Breast epithelium (tissue), 4 donors: ENCODE measurements at regions not wholly inside any gene's neighbourhood (a gene's known extent, or its start where the extent isn't known, plus 50 kb on each side); places are given as distances from the start of the nearest gene placed in this dataset.
A peak's percentile ranks its signal among the peaks of the same experiment; 100 is the strongest.

Source experiments
- DNase-seq, 2 donors: peaks; one replicate each; pipeline ENCODE4 v3.0.0-alpha.2; 2019; ENCODE audit warnings: low spot score in 2 of 2
- H3K27ac ChIP-seq, 2 donors: fragments of 200-600 bp; sonication (generic) in 1 of 2; one replicate each; pipeline ENCODE4 v1.5.1; 2016 to 2019; ENCODE audit warnings: mild to moderate bottlenecking in 1 of 2
- H3K27me3 ChIP-seq, 2 donors: fragments of 200-600 bp; sonication (generic) in 1 of 2; one replicate each; pipeline versions ENCODE4 v1.5.1 to v1.6.0; 2017 to 2019; ENCODE audit warnings: control low read depth in 1 of 2, mild to moderate bottlenecking in 1 of 2
- H3K36me3 ChIP-seq: fragments of 200-600 bp; one replicate; pipeline ENCODE4 v1.5.1; 2019
- H3K4me1 ChIP-seq, 2 donors: fragments of 200-600 bp; sonication (generic); one replicate each; pipeline ENCODE4 v1.5.1; 2016 to 2019; ENCODE audit warnings: control low read depth in 1 of 2
- H3K4me3 ChIP-seq, 3 donors: fragments of 200-600 bp; sonication (generic); 1 replicate in 2 of 3; 2 replicates in 1 of 3; pipeline ENCODE4 v1.5.1; 2016 to 2019; ENCODE audit warnings: mild to moderate bottlenecking in 3 of 3, moderate library complexity in 2 of 3
- H3K9me3 ChIP-seq, 2 donors: fragments of 200-600 bp; sonication (generic) in 1 of 2; one replicate each; pipeline ENCODE4 v1.5.1; 2016 to 2019; ENCODE audit warnings: control low read depth in 1 of 2
- CTCF ChIP-seq, 3 donors: fragments of 450-650 bp; IDR thresholded peaks; one replicate each; pipeline ENCODE4 v1.5.1; 2016 to 2017; ENCODE audit warnings: antibody characterized with exemption in 3 of 3, mild to moderate bottlenecking in 3 of 3, moderate library complexity in 3 of 3
- POLR2A ChIP-seq: fragments of 450-650 bp; IDR thresholded peaks from one replicate; pipeline ENCODE4 v1.6.1; 2016; ENCODE audit warnings: antibody characterized with exemption, mild to moderate bottlenecking, moderate library complexity
- POLR2AphosphoS5 ChIP-seq, 3 donors: sonication (generic); formaldehyde crosslinking; IDR thresholded peaks; one replicate each; pipeline ENCODE4 v1.6.1; 2017; ENCODE audit warnings: antibody characterized with exemption in 3 of 3
- intact Hi-C: fragments of 100-400 bp; cut with DNase I; formaldehyde crosslinking; loops from one replicate; pipeline ENCODE4 v1.15.1; 2023; ENCODE audit warnings: low total_unique reads

- Histone ChIP-seq H3K9me3 (no peaks in the 10 kb centered on the region), H3K4me3 (no peak overlapping the region), H3K36me3 (no peaks in the 10 kb centered on the region), H3K27ac (peak overlapping the region in 1 of 2 donors; percentile 43), H3K27me3 (no peaks in the 10 kb centered on the region), H3K4me1 (peaks cover 0 to 4% of the 10 kb centered on the region in 2 donors)
- TF ChIP-seq CTCF (IDR thresholded peaks at IDR 0.05) (no peak), POLR2AphosphoS5 (IDR thresholded peaks at IDR 0.05) (no peak), POLR2A (no peak)
- intact Hi-C loops: no loop called here
- DNase-seq: no peak
Measured at GRCh38 chr2:63740943-63741342, 100.8 kb upstream of the UGP2 start.

- H3K36me3 ChIP-seq: no peaks in the 10 kb centered on the region
- no peak overlapping the region for H3K27ac ChIP-seq
- peaks cover 0 to 2% of the 10 kb centered on the region in 2 donors for H3K4me1 ChIP-seq
- TF ChIP-seq CTCF (IDR thresholded peaks at IDR 0.05) (no peak), POLR2AphosphoS5 (IDR thresholded peaks at IDR 0.05) (no peak)
- no peak overlapping the region for H3K4me3 ChIP-seq
- no peak for DNase-seq
- intact Hi-C loops: no loop called here
- H3K9me3 ChIP-seq: no peaks in the 10 kb centered on the region
- H3K27me3 ChIP-seq: no peaks in the 10 kb centered on the region
Measured at GRCh38 chr2:63741884-63742579, 99.7 kb upstream of the UGP2 start.

- no peak overlapping the region for H3K27ac ChIP-seq
- H3K4me1 ChIP-seq: no peaks in the 10 kb centered on the region
- no peak for DNase-seq
- intact Hi-C loops: no loop called here
- H3K4me3 ChIP-seq: no peak overlapping the region
- H3K36me3 ChIP-seq: no peaks in the 10 kb centered on the region
- H3K27me3 ChIP-seq: no peaks in the 10 kb centered on the region
- no peak for TF ChIP-seq POLR2AphosphoS5 (IDR thresholded peaks at IDR 0.05)
- TF ChIP-seq POLR2A: no peak
- TF ChIP-seq CTCF (IDR thresholded peaks at IDR 0.05): no peak
- no peaks in the 10 kb centered on the region for H3K9me3 ChIP-seq
Measured at GRCh38 chr2:63742580-63742976, 99.1 kb upstream of the UGP2 start.

- Histone ChIP-seq H3K4me1 (no peaks in the 10 kb centered on the region), H3K9me3 (no peaks in the 10 kb centered on the region), H3K36me3 (no peaks in the 10 kb centered on the region), H3K27me3 (no peaks in the 10 kb centered on the region), H3K27ac (no peak overlapping the region), H3K4me3 (no peak overlapping the region)
- TF ChIP-seq POLR2A: no peak
- no peak for TF ChIP-seq CTCF (IDR thresholded peaks at IDR 0.05)
- TF ChIP-seq POLR2AphosphoS5 (IDR thresholded peaks at IDR 0.05): no peak
- no peak for DNase-seq
- intact Hi-C loops: no loop called here
Measured at GRCh38 chr2:63743170-63743981, 98.3 kb upstream of the UGP2 start.
